K562 (cell line): ENCODE measurements at regions not wholly inside any gene's neighbourhood (a gene's known extent, or its start where the extent isn't known, plus 50 kb on each side); places are given as distances from the start of the nearest gene placed in this dataset.

Source experiments
- ARHGAP35 ChIP-seq: fragments of 450-650 bp; IDR thresholded peaks from 2 replicates; pipeline ENCODE4 v1.6.1; 2018; ENCODE audit not compliant: partially characterized antibody
- BRD4 ChIP-seq: fragments of 200-600 bp; sonication (generic); IDR thresholded peaks from 2 replicates; pipeline ENCODE4 v1.6.1; 2017; ENCODE audit warnings: inconsistent platforms
- BRF1 ChIP-seq: IDR thresholded peaks from 3 replicates; pipeline ENCODE4 v1.6.1; 2011; ENCODE audit warnings: borderline replicate concordance, mild to moderate bottlenecking; ENCODE audit not compliant: insufficient read length; ENCODE audit errors: extremely low read depth
- CC2D1A ChIP-seq: fragments of 450-650 bp; IDR thresholded peaks from 2 replicates; pipeline ENCODE4 v1.6.1; 2017; ENCODE audit warnings: mild to moderate bottlenecking
- CHD2 ChIP-seq: IDR thresholded peaks from 2 replicates; pipeline ENCODE4 v1.6.1; 2011; ENCODE audit warnings: low read depth, low read length
- CXXC5 ChIP-seq: fragments of 250-450 bp; sonication (Bioruptor Pico); IDR thresholded peaks from 2 replicates; pipeline ENCODE4 v1.8.0; 2022; ENCODE audit warnings: inconsistent platforms, mild to moderate bottlenecking, moderate library complexity
- E2F5 ChIP-seq: sonication (generic); formaldehyde crosslinking; IDR thresholded peaks from 2 replicates; pipeline ENCODE4 v1.8.0; 2022; ENCODE audit warnings: mild to moderate bottlenecking, missing genetic modification reagents
- E4F1 ChIP-seq: fragments of 250-450 bp; sonication (Bioruptor Pico); IDR thresholded peaks from 2 replicates; pipeline ENCODE4 v1.5.0; 2021; ENCODE audit warnings: mild to moderate bottlenecking, borderline replicate concordance
- ELF2 ChIP-seq: fragments of 250-450 bp; sonication (Bioruptor Pico); IDR thresholded peaks from 2 replicates; pipeline ENCODE4 v1.5.0; 2021; ENCODE audit warnings: mild to moderate bottlenecking
- HMBOX1 ChIP-seq: sonication (generic); IDR thresholded peaks from 2 replicates; pipeline ENCODE4 v1.6.1; 2016
- MED1 ChIP-seq: sonication (generic); formaldehyde crosslinking; IDR thresholded peaks from 2 replicates; pipeline ENCODE4 v1.8.1; 2023; ENCODE audit warnings: missing genetic modification reagents, borderline replicate concordance
- NELFE ChIP-seq: IDR thresholded peaks from 2 replicates; pipeline ENCODE4 v1.6.1; 2011; ENCODE audit warnings: mild to moderate bottlenecking; ENCODE audit not compliant: insufficient read depth, insufficient read length
- PHB ChIP-seq: fragments of 250-450 bp; sonication (Bioruptor Pico); IDR thresholded peaks from 2 replicates; pipeline ENCODE4 v1.5.0; 2021
- PRMT5 ChIP-seq: sonication (generic); formaldehyde crosslinking; IDR thresholded peaks from 2 replicates; pipeline ENCODE4 v1.5.0; 2020; ENCODE audit warnings: missing genetic modification reagents
- PYGO2 ChIP-seq: fragments of 450-650 bp; IDR thresholded peaks from 2 replicates; pipeline ENCODE4 v1.6.1; 2016; ENCODE audit warnings: mild to moderate bottlenecking, missing genetic modification characterization, moderate library complexity, missing compliant biosample characterization
- RBM39 ChIP-seq: fragments of 200-400 bp; formaldehyde crosslinking; optimal IDR thresholded peaks from 2 replicates; pipeline ENCODE3; 2018; ENCODE audit warnings: low read depth, low read length
- RFX7 ChIP-seq: fragments of 250-450 bp; sonication (Bioruptor Pico); IDR thresholded peaks from 2 replicates; pipeline ENCODE4 v1.5.1; 2021; ENCODE audit warnings: mild to moderate bottlenecking
- SIN3A ChIP-seq, 2 experiments: fragments of 150-350 bp in 1 of 2; IDR thresholded peaks; 2 replicates each; pipeline ENCODE4 v1.6.1; 2011 to 2016; ENCODE audit warnings: borderline replicate concordance in 2 of 2, low read depth in 2 of 2, low read length in 2 of 2, mild to moderate bottlenecking in 2 of 2, moderate library complexity in 2 of 2; ENCODE audit not compliant: control insufficient read depth in 1 of 2
- SPI1 ChIP-seq: IDR thresholded peaks from 2 replicates; pipeline ENCODE4 v1.6.1; 2011; ENCODE audit warnings: low read depth, low read length, control low read depth, borderline replicate concordance
- SRSF9 ChIP-seq: fragments of 200-400 bp; formaldehyde crosslinking; IDR thresholded peaks from 2 replicates; pipeline ENCODE4 v1.6.1; 2017; ENCODE audit warnings: low read depth, low read length, borderline replicate concordance
- TEAD1 ChIP-seq, 2 experiments: fragments of 450-650 bp in 1 of 2; sonication (generic) in 1 of 2; formaldehyde crosslinking; IDR thresholded peaks; 2 replicates each; pipeline versions ENCODE4 v1.4.0 to v1.8.0; 2020 to 2022; ENCODE audit warnings: mild to moderate bottlenecking in 2 of 2, missing genetic modification reagents in 1 of 2
- XRCC3 ChIP-seq: fragments of 450-650 bp; IDR thresholded peaks from 2 replicates; pipeline ENCODE4 v1.6.1; 2017; ENCODE audit warnings: mild to moderate bottlenecking, moderate library complexity
- ZBTB33 ChIP-seq: sonication (generic); formaldehyde crosslinking; IDR thresholded peaks from 2 replicates; pipeline ENCODE4 v1.8.1; 2023; ENCODE audit warnings: mild to moderate bottlenecking, missing genetic modification reagents
- ZNF583 ChIP-seq: fragments of 250-450 bp; sonication (Bioruptor Pico); IDR thresholded peaks from 2 replicates; pipeline ENCODE4 v1.4.0; 2020
- ZNF780A ChIP-seq: fragments of 250-450 bp; sonication (Bioruptor Pico); IDR thresholded peaks from 2 replicates; pipeline ENCODE4 v1.5.0; 2021; ENCODE audit warnings: mild to moderate bottlenecking

GRCh38 chr7:101733713-101734475 is 83.5 kb upstream of the CUX1 start (continued):
- TF ChIP-seq TEAD1 (CRISPR knock-in tag; IDR thresholded peaks at IDR 0.05): no peak
- TF ChIP-seq PHB: no peak
- TF ChIP-seq NELFE: no peak
- no peak for TF ChIP-seq HMBOX1
- TF ChIP-seq E4F1 (CRISPR knock-in tag): no peak
- no peak for TF ChIP-seq RFX7 (CRISPR knock-in tag)
- TF ChIP-seq SRSF9: no peak
- TF ChIP-seq ZBTB33 (CRISPR knock-in tag): no peak
- TF ChIP-seq XRCC3: no peak
- no peak for TF ChIP-seq CHD2
- TF ChIP-seq PYGO2 (tag): no peak
- TF ChIP-seq ARHGAP35: no peak
- no peak for TF ChIP-seq PRMT5 (CRISPR knock-in tag)
- no peak for TF ChIP-seq ZNF780A (CRISPR knock-in tag)
- TF ChIP-seq BRD4: no peak
- no peak for TF ChIP-seq BRF1
- TF ChIP-seq E2F5 (CRISPR knock-in tag): no peak
- peak; percentile 59 for TF ChIP-seq CXXC5
- TF ChIP-seq SPI1: no peak
- no peak for TF ChIP-seq RBM39
- TF ChIP-seq CC2D1A: peak; percentile 51; the same call in 1 of the 2 replicates
- TF ChIP-seq SIN3A (IDR thresholded peaks at IDR 0.05; ENCODE audit: borderline replicate concordance in 2 of 2, control insufficient read depth in 1 of 2, low read depth in 2 of 2, low read length in 2 of 2): no peak
- TF ChIP-seq ZNF583 (CRISPR knock-in tag): no peak
- no peak for TF ChIP-seq MED1 (CRISPR knock-in tag)
- no peak for TF ChIP-seq ELF2 (CRISPR knock-in tag)
